ENCODE measurements at regions not wholly inside any gene's neighbourhood (a gene's known extent, or its start where the extent isn't known, plus 50 kb on each side); places are given as distances from the start of the nearest gene placed in this dataset.
"Not testable (repeated sequence)": the region's sequence is repeated elsewhere in the genome, so short reads cannot be mapped to it uniquely, and the experiment has no call there.

GRCh38 chr2:217360111-217360510 lies 500.2 kb upstream of the TNP1 start:
- in situ Hi-C loops (cut with MboI; ENCODE audit: low sequenced_read_pairs) = no loop called here

- in situ Hi-C loops (cut with MboI; ENCODE audit: low sequenced_read_pairs) = no loop called here
Observed at GRCh38 chr2:217357886-217358620, 498.2 kb upstream of the TNP1 start.

- in situ Hi-C loops (cut with MboI; ENCODE audit: low sequenced_read_pairs) = no loop called here
Observed at GRCh38 chr2:217356781-217357180, 496.9 kb upstream of the TNP1 start.

GRCh38 chr2:217356142-217356541 lies 496.3 kb upstream of the TNP1 start:
- in situ Hi-C loops (cut with MboI; ENCODE audit: low sequenced_read_pairs) = no loop called here

- in situ Hi-C loops (cut with MboI; ENCODE audit: low sequenced_read_pairs) = no loop called here
Observed at GRCh38 chr2:217353591-217353990, 493.7 kb upstream of the TNP1 start.

GRCh38 chr2:217351378-217351777 lies 491.5 kb upstream of the TNP1 start:
- in situ Hi-C loops (cut with MboI; ENCODE audit: low sequenced_read_pairs) = no loop called here

GRCh38 chr2:217349251-217349650 lies 489.4 kb upstream of the TNP1 start:
- in situ Hi-C loops (cut with MboI; ENCODE audit: low sequenced_read_pairs) = no loop called here

GRCh38 chr2:217347630-217348029 lies 487.8 kb upstream of the TNP1 start:
- in situ Hi-C loops (cut with MboI; ENCODE audit: low sequenced_read_pairs) = not testable (repeated sequence)

- in situ Hi-C loops (cut with MboI; ENCODE audit: low sequenced_read_pairs) = not testable (repeated sequence)
Observed at GRCh38 chr2:217346043-217346442, 486.2 kb upstream of the TNP1 start.

- in situ Hi-C loops (cut with MboI; ENCODE audit: low sequenced_read_pairs) = no loop called here
Observed at GRCh38 chr2:217340899-217341298, 481.0 kb upstream of the TNP1 start.

- in situ Hi-C loops (cut with MboI; ENCODE audit: low sequenced_read_pairs) = no loop called here
Observed at GRCh38 chr2:217340176-217340575, 480.3 kb upstream of the TNP1 start.

- in situ Hi-C loops (cut with MboI; ENCODE audit: low sequenced_read_pairs) = no loop called here
Observed at GRCh38 chr2:217339753-217340152, 479.9 kb upstream of the TNP1 start.

- in situ Hi-C loops (cut with MboI; ENCODE audit: low sequenced_read_pairs) = no loop called here
Observed at GRCh38 chr2:217338306-217338916, 478.5 kb upstream of the TNP1 start.

- in situ Hi-C loops (cut with MboI; ENCODE audit: low sequenced_read_pairs) = no loop called here
Observed at GRCh38 chr2:217337771-217338170, 477.9 kb upstream of the TNP1 start.

- in situ Hi-C loops (cut with MboI; ENCODE audit: low sequenced_read_pairs) = no loop called here
Observed at GRCh38 chr2:217336694-217337093, 476.8 kb upstream of the TNP1 start.

- in situ Hi-C loops (cut with MboI; ENCODE audit: low sequenced_read_pairs) = no loop called here
Observed at GRCh38 chr2:217335341-217335966, 475.6 kb upstream of the TNP1 start.

- in situ Hi-C loops (cut with MboI; ENCODE audit: low sequenced_read_pairs) = no loop called here
Observed at GRCh38 chr2:217334561-217334960, 474.7 kb upstream of the TNP1 start.

- in situ Hi-C loops (cut with MboI; ENCODE audit: low sequenced_read_pairs) = no loop called here
Observed at GRCh38 chr2:217332866-217333265, 473.0 kb upstream of the TNP1 start.

GRCh38 chr2:217332417-217332791 lies 472.5 kb upstream of the TNP1 start:
- in situ Hi-C loops (cut with MboI; ENCODE audit: low sequenced_read_pairs) = no loop called here

- in situ Hi-C loops (cut with MboI; ENCODE audit: low sequenced_read_pairs) = no loop called here
Observed at GRCh38 chr2:217331523-217332416, 471.9 kb upstream of the TNP1 start.

GRCh38 chr2:217330647-217331046 lies 470.8 kb upstream of the TNP1 start:
- in situ Hi-C loops (cut with MboI; ENCODE audit: low sequenced_read_pairs) = no loop called here
